NCI-H2081 treated with DMSO at 0.1 percent for 48 hours (cell line): ENCODE measurements at regions not wholly inside any gene's neighbourhood (a gene's known extent, or its start where the extent isn't known, plus 50 kb on each side); places are given as distances from the start of the nearest gene placed in this dataset.

Experiments used
- DNase-seq: peaks from one replicate; lab custom pipeline; 2025; lab: John Stamatoyannopoulos, UW

DNA sequence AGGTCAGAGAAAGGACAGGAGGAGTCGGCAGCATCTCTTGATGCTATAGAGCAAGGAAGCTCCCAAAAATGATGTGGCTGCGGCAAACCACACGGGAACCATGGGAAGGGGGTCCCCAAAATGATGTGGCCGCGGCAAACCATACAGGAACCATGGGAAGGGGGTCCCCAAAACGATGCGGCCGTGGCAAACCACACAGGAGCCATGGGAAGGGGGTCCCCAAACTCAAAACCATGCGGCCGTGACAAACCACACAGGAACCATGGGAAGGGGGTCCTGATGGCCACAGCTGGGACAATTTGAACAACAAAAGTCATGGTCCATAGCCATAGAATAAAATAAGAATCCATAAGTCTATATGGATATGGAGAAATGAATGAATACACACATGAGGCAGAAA lies 58.4 kb upstream of the GLI2 start:
- no peak for DNase-seq

DNA sequence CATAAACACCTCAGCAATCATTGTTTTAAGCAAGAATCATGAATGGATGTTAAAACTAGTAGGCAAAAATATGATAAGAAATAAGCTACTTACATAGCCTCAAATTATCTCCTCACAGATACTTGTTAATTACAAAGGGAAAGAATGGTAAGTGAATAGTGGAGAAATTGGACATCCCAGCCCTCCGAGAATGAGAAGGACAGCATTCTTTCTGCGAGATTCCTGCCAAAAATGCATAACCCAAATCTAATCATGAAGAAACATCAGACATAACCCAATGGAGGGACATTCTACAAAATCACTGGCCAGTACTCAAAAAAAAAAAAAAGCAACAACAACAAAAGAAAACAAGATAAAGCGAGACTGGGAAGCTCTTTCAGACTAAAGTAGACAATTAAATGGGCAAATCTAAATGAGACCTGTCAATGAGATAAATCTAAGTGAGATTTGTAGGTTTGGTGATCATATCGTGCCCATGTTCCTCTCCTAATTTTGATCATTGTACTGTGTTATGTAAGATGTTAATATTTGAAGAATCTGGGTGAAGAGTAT lies 57.9 kb upstream of the GLI2 start:
- no peak for DNase-seq

DNA sequence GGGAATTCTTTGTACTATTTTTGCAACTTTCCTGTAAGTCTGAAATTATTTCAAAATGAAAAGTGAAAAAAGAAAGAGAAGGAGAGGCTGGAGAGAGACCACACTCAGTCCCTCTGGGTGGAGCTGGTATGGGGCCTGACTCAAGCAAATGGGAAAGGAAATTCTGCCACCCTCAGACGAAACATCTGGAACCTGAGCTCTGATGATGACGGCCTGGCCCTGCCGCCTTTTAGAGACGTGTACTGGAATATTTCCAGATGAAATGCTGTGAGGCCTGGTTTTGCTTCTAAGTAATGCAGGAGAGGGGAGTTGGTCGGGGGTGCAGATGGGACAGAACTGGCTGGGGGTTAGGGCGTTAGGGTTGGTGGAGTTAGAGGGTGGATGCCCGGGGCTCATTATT lies 57.4 kb upstream of the GLI2 start:
- DNase-seq: no peak

DNA sequence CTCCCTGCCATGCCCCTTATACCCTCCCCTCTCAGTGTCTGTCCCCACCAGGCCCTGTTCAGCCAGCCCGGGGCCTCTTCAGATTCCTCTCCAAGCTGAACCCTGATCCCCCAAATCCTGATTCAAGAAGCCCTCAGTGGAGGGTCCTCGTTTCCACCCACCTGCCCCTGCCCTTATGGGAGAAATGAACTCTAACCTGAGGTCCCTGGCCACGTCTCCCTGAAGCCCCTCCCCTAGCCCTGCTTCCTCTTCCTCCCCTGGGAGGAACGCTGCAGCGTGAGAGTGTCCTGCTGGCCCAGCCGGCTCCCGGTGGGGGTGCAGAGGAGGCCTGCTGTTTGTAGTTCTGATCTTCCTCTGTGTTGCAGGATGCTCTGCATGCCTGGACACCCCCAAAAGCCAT lies 56.7 kb upstream of the GLI2 start:
- DNase-seq: no peak

DNA sequence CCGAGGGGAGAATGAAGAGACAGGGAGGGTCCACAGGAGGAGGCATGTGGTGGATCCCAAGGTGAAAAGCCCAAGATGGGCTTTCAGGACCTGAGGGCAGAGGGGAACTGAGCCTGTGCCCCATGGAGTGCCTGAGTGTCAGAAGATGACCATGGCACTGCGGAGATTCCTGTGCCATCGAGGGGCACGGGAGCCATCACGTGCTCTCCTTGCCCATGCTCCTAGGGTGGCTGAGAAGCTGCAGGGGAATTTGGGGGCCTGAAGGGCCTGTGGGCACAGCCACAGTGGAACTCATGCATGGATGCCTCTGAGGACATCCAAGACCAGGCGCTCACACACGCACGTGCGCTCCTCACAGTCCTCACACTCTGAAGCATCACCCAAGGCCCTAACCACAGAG lies 56.1 kb upstream of the GLI2 start:
- no peak for DNase-seq

DNA sequence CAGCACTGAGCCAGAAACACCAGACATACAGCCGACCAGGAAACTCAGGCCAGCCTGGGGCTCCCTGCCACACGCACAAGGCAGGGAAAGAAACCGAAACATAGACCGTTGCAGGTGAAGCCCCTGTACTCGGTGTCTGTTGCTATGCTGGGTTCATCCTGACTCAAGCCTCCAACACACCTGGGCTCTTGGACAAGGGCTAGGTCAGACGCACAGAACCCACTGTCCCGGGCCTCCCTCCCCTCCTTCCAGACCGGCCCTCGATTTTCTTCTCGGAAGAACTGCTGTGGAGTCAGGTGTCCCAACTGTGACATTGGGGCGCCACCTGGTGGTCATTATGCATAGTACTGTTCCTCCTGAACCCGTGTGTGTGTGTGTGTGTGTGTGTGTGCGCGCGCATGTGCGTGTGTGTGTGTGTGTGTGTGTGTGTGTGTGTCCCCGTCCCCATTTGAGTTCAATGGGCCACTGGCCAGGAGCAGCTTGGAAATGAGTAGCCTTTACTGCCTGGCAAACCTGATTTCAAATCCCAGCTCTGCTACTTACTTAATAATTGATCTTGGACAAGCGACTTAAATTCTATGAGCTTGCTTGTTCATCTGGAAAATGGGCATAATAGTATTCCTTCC lies 55.4 kb upstream of the GLI2 start:
- DNase-seq: no peak

DNA sequence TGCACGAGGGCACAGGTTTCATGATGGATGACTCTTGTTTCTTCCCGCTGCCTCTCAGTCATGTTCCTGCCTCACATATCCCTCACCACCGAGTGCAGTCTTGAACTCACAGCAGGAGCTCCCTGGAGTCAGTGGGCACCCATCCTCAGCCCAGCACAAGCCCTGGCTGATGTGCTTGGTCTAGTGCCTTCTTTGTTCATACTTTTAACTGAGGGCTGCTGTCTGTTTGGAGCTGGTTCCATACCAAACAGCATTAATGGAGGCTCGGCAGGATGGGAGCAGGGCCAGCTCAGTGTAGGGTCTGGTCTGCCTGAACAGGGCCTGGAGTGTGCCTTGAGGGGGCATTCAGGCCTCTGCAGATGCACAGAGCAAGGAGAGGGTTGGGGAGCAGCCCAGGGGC lies 54.5 kb upstream of the GLI2 start:
- no peak for DNase-seq

DNA sequence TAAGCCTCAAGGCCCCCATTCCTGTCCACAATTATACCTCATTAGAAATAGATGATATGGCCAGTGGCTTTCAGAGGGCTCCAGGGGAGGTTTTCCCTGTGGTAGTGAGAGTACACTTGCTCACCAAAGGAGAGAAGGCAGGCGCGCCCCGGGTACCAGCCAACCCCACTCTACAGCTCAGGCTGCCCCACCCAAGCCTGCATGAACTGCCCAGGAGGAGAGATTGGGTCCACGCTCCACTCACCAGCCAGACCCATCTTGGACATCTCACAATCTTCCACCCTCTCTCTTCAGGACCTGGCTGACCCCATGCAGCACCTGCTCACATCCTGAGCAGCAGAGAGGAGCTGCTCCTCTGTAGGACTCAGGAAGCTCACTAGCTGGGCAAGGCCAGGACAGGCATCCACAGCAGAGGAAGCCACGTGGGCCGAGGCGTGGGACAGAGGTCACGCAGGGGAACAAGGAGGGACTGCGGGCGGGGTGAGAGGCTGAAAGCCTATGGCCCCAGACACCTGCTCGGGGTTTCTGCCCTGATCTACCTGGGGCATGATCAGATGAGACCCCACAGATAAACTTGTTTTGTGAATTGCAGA lies 53.9 kb upstream of the GLI2 start:
- no peak for DNase-seq

DNA sequence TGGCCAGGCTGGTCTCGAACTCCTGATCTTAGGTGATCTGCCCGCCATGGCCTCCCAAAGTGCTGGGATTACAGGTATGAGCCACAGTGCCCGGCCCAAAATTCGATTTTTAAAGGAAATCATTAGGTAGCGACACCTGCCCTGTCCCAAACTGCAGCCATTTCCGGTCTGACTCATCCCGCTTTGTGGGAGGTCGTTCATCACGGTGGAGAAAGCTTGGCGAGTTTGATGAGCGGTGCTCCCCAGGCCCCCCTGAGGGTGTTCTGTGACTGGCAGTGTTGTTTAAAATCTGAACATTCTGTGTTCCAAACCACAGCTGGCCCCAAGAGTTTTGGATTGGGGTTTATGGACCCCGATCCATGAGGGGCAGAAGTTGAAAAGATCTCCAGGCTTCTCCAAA lies 53.0 kb upstream of the GLI2 start:
- no peak for DNase-seq

DNA sequence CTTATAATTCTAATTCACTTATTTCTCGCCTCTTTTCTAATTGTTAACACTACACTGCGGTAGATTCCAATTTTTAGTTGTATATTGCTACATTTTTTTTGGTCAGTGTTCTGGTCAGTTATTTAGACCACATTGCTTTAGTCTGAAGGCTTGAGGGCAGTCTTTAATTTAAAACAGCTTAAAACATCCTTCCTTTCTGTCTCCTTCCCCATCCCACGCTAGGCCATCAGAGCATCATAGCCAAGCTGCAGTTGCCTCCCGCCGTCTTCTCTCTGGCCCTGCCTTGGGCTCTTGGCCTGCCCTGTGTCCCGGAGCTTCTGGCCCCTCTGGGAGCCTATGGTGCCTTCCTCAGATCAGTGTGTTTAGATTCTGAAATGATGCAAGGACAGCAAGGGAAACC lies 52.6 kb upstream of the GLI2 start:
- DNase-seq: no peak

DNA sequence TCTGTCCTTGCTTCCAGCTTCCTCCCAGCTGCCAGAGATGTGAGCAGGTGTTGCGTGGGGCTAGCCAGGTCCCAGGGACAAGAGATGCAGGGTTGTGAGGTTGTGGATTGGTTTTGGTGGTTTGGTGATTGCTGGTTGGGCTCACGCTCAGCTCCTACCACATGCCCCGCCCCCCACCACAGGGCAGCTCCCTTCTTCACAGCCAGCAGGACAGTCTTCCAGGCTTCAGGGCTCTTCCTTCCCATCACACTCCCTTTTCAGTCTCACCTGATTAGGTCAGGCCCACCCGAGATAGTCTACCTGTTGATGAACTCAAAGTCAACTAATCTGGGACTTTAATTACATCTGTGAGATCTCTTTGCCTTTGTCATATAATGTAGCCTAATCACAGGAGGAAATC lies 52.0 kb upstream of the GLI2 start:
- no peak for DNase-seq

DNA sequence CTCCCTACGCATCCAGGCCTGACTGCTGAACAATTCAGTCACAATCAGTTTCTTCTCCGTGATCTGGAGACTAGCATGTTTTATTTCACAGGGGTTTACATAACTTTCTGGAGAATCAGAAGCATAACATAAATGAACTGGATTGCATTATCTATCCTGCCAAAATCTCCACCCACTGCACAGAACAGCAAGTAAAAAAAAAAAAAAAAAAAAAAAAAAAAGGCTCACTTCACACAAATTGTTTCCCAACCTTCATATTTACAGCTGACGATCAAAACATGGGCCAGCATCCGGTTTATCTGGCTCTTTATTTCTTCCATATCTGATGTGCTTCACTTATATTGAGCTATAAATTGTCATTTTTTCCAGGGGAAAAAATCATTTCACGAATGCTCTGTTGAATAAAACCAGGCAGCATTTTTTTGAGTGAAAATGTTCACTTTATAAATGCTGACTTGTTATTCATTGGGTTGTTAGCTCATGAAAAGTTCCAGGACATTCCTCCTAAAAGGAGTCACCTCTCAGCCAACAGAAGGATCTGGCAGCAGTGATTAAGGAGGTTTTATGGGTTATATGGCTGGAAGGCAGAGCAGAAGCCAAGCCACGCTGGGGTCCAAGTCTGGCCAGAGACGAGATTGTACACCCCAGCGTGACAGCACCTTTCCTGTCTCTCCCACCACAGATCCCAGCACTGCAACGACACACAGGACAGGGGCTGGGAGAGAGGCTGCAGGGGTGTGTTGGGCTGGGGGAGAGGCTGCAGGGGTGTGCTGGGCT lies 51.2 kb upstream of the GLI2 start:
- no peak for DNase-seq

DNA sequence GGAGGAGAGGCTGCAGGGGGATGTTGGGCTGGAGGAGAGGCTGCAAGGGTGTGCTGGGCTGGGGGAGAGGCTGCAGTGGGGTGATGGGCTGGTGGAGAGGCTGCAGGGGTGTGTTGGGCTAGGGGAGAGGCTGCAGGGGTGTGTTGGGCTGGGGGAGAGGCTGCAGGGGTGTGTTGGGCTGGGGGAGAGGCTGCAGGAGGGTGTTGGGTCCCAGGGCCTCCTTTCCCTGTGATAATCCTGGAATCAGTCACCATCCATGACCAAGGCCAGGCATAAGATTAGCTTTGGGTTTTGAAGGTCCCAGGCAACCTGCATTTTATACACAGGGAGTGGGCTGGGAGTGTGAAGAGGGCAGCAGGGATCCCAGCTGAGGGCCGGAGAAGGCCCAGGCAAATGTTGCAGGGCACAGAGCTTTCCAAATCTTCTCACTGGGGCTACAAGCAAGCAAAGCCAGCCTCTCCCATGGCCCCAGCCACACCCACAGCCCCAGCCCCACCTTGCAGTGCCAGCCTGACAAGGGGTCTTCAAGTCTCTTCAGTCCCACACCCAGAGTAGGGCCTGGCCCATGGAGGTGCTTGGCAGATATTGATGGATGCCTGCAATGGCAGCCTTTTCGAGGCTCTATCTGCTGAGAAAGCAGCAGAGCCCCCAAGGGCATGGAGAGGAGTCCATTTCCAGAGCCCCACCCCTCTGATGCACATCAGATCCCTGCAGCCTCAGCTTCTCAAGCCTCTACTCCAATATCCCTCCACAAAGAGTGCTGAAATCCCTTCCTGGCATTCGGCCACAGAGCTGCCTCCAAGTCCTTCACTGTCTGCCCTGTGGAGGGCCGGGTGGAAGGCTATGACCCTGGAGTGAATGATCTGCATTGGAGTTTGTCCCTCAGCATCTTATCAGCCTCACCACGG lies 50.3 kb upstream of the GLI2 start:
- no peak for DNase-seq
